Heart left ventricle (tissue), 16 donors: ENCODE measurements at regions not wholly inside any gene's neighbourhood (a gene's known extent, or its start where the extent isn't known, plus 50 kb on each side); places are given as distances from the start of the nearest gene placed in this dataset.

Source experiments
- ATAC-seq, 4 donors: fragments of 200-7000 bp; cut with Tn5 transposase; one replicate each; pipeline ENCODE4 v1.9.1; 2020 to 2022; ENCODE audit warnings: moderate library complexity in 4 of 4, mild to moderate bottlenecking in 3 of 4, moderate number of reproducible peaks in 1 of 4
- DNase-seq, 5 donors: peaks; one replicate each; pipeline ENCODE4 v3.0.0-alpha.2; 2020
- H3K27ac ChIP-seq, 12 donors: fragments of 200-600 bp; sonication (generic) in 4 of 12; one replicate each; pipeline versions ENCODE4 v1.5.0 to v1.8.0; 2016 to 2022; ENCODE audit warnings: mild to moderate bottlenecking in 2 of 12
- H3K27me3 ChIP-seq, 9 donors: fragments of 200-600 bp; sonication (generic) in 2 of 9; one replicate each; pipeline versions ENCODE4 v1.5.1 to v1.8.0; 2016 to 2022; ENCODE audit warnings: mild to moderate bottlenecking in 3 of 9
- H3K36me3 ChIP-seq, 9 donors: fragments of 200-600 bp; sonication (generic) in 2 of 9; one replicate each; pipeline versions ENCODE4 v1.5.0 to v1.8.0; 2018 to 2022; ENCODE audit warnings: mild to moderate bottlenecking in 2 of 9
- H3K4me1 ChIP-seq, 12 donors: fragments of 200-600 bp; sonication (generic) in 4 of 12; one replicate each; pipeline versions ENCODE4 v1.5.0 to v1.8.0; 2016 to 2022; ENCODE audit warnings: mild to moderate bottlenecking in 3 of 12
- H3K4me3 ChIP-seq, 12 donors: fragments of 200-600 bp; sonication (generic) in 4 of 12; one replicate each; pipeline versions ENCODE4 v1.5.0 to v1.8.0; 2017 to 2022; ENCODE audit warnings: mild to moderate bottlenecking in 9 of 12, moderate library complexity in 4 of 12
- H3K9me3 ChIP-seq, 12 donors: fragments of 200-600 bp; sonication (generic) in 4 of 12; one replicate each; pipeline versions ENCODE4 v1.5.0 to v1.8.0; 2016 to 2022; ENCODE audit warnings: mild to moderate bottlenecking in 1 of 12
- CTCF ChIP-seq, 12 donors: fragments of 200-600 bp; sonication (generic) in 4 of 12; IDR thresholded peaks; one replicate each; pipeline versions ENCODE4 v1.5.0 to v1.8.0; 2018 to 2022; ENCODE audit warnings: antibody characterized with exemption in 12 of 12, mild to moderate bottlenecking in 5 of 12
- POLR2A ChIP-seq, 2 donors: fragments of 450-650 bp; IDR thresholded peaks; one replicate each; pipeline ENCODE4 v1.6.1; 2017; ENCODE audit warnings: antibody characterized with exemption in 2 of 2, mild to moderate bottlenecking in 2 of 2, moderate library complexity in 2 of 2
- WGBS, 4 donors: extraction: QIAGEN DNeasy Blood & Tissue Kit in 2 of 4; methylation state at CpG; one replicate each; pipeline versions ENCODE4 v1.1.5 to v1.1.7; 2013 to 2018; 5-methylcytosine and 5-hydroxymethylcytosine counted together
- intact Hi-C, 10 donors: fragments of 100-400 bp; cut with DNase I; formaldehyde crosslinking; loops; one replicate each; pipeline versions ENCODE4 v1.11.1 to v1.14.2; 2022
- donor health status: ischemic (EF 13 %, LVEDD 7.1; RV severe dilation, severe dysfunction).
- donor health status: healthy with polysubstance abuse.
- donor health status: DM: no; HTN: yes; CAD: no.
- donor health status: DM: no; HTN: no; CAD: no.
- donor health status: ischemic (EF 25% LVEDD 6.9; RV normal size, moderate dysfunction).
- donor health status: ischemic (EF 25% LVEDD 5.7; RV mildly dilated, moderate dysfunction).
- donor health status: healthy.
- donor health status: DM: yes; HTN: yes; CAD: no.
- donor health status: ischemic (EF 35%, LVEDD 5.7; RV mildly dilated, moderate dysfunction).
- donor health status: nonischemic (EF 11% LVEDD 7.7; RV severe dilation, severe dysfunction).
- donor health status: DM: yes; HTN: yes; CAD: no.
- donor health status: PGD.
- donor health status: ischemic (EF 29% LVEDD 5.4; RV normal size, mild dysfunction).
- donor health status: nonischemic (EF 23%, LVEDD 6.1; RV moderate dilation, normal function).

- no peak for DNase-seq
- WGBS, 4 donors, result 82 to 89% (median 87%) methylated on average over 4 of the region's 4 CpGs
- Histone ChIP-seq H3K27me3 (no peaks in the 10 kb centered on the region), H3K9me3 (peaks cover 0 to 4% (median 0%) of the 10 kb centered on the region in 12 donors), H3K27ac (no peak overlapping the region), H3K36me3 (no peaks in the 10 kb centered on the region), H3K4me1 (no peaks in the 10 kb centered on the region), H3K4me3 (no peak overlapping the region)
- ATAC-seq, result no peak
- intact Hi-C loops, result loop anchor here in 1 of 10 donors (10.0 kb wide), 1 partner anchor 55 kb away; no protein-coding TSS in a partner anchor
- no peak for TF ChIP-seq POLR2A (IDR thresholded peaks at IDR 0.05)
- TF ChIP-seq CTCF (IDR thresholded peaks at IDR 0.05), result no peak
Measured at GRCh38 chr3:106229495-106230278, 360.9 kb upstream of the CBLB start.

DNA sequence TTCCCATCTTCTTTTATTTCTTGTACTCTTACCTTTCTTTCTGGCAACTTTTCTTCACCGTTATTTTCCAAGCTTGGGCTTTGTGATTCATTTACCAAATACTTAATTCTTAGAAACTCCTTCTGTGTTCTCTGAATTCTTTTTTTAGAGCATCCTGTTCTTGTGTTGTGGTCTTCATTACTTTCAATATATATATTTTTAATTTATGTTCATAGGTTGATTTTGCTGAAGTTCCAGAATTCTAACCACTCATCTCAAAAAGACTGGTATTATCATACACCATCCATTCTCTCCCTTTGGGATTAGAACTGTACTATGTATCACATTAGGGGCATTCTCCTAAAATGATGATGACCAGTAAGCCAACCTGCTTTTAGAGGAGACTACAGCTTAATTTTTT, 362.3 kb upstream of the CBLB start:
- Histone ChIP-seq H3K4me3 (no peak overlapping the region), H3K27ac (no peak overlapping the region), H3K36me3 (no peaks in the 10 kb centered on the region), H3K27me3 (no peaks in the 10 kb centered on the region), H3K9me3 (peaks cover 0 to 4% (median 0%) of the 10 kb centered on the region in 12 donors), H3K4me1 (no peaks in the 10 kb centered on the region)
- ATAC-seq, result no peak
- intact Hi-C loops, result no loop called here
- TF ChIP-seq POLR2A (IDR thresholded peaks at IDR 0.05), result no peak
- WGBS, 4 donors, result 86 to 92% (median 90%) methylated on average over 1 of the region's 1 CpG
- DNase-seq, result no peak

DNA sequence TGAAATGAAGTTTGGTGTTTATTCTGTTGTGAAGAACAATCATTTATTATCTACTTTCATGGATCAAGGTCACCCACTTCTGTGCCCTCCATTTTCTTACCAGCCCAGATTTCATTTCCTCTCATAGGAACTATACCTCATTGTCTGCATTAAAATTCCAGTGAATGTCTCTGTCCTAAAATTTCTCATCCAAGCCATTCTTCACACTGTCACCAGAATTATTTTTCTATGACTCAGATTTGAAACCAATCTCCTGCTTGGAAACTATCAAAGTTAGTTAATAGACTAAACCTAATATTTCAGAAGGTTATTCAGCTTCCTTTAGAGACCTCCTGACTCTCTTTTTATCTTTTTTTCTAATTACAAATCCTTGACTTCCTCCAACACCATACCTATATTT, 364.1 kb upstream of the CBLB start:
- H3K4me3 ChIP-seq, result no peak overlapping the region
- no peak for ATAC-seq

DNA sequence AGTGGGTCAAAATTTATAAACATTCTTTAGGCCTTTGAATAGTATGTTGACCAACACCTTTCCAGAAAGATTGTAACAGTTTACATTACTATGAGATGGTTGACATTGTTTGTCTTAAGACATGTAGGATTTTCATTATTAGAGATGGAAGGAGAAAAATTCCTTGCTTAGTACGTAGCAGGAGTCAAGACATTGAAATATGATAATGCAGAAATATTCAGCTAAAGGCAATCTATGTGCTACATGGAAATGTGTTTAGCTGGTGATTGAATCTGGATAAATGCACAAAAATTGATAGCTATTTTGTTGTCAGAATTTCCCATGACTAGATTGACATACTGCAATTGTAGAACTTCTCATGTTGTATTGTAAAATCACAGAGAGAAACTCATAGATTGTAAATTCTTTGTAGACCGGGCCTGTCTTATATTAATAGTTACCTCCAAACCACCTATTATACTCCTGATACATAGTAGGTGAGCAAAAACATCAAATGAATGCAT, 370.4 kb upstream of the CBLB start:
- DNase-seq (no peak), ATAC-seq (no peak)
- WGBS, 4 donors, result 94 to 99% (median 97%) methylated on average over 2 of the region's 2 CpGs
- no peaks in the 10 kb centered on the region for H3K36me3 ChIP-seq
- H3K4me1 ChIP-seq, result no peaks in the 10 kb centered on the region
- H3K9me3 ChIP-seq, result peaks cover 0 to 6% (median 0%) of the 10 kb centered on the region in 12 donors
- no peak overlapping the region for H3K4me3 ChIP-seq
- TF ChIP-seq POLR2A (IDR thresholded peaks at IDR 0.05) (no peak), CTCF (IDR thresholded peaks at IDR 0.05) (no peak)
- intact Hi-C loops, result no loop called here
- H3K27ac ChIP-seq, result no peak overlapping the region
- no peaks in the 10 kb centered on the region for H3K27me3 ChIP-seq

More for the DNA sequence above, 364.1 kb upstream of the CBLB start:
- Histone ChIP-seq H3K9me3 (peaks cover 0 to 6% (median 0%) of the 10 kb centered on the region in 12 donors), H3K27ac (no peak overlapping the region), H3K27me3 (no peaks in the 10 kb centered on the region), H3K36me3 (no peaks in the 10 kb centered on the region), H3K4me1 (no peaks in the 10 kb centered on the region)
- no peak for TF ChIP-seq POLR2A (IDR thresholded peaks at IDR 0.05)
- no peak for TF ChIP-seq CTCF (IDR thresholded peaks at IDR 0.05)
- intact Hi-C loops, result no loop called here
- no peak for DNase-seq
